Ovary (tissue), 3 donors: ENCODE measurements at regions not wholly inside any gene's neighbourhood (a gene's known extent, or its start where the extent isn't known, plus 50 kb on each side); places are given as distances from the start of the nearest gene placed in this dataset.

ENCODE experiments used
- EP300 ChIP-seq: sonication (generic); formaldehyde crosslinking; IDR thresholded peaks from one replicate; pipeline ENCODE4 v1.6.1; 2017; ENCODE audit warnings: antibody characterized with exemption
- TF ChIP-seq, protein P1 (sequence below), 3 donors: fragments of 450-650 bp in 2 of 3; fragments of 200-600 bp in 1 of 3; IDR thresholded peaks; one replicate each; pipeline versions ENCODE4 v1.5.1 to v1.8.0; 2016 to 2022; ENCODE audit warnings: antibody characterized with exemption in 3 of 3, mild to moderate bottlenecking in 1 of 3
- donor health status: DM: no; HTN: no; CAD: no.

DNA sequence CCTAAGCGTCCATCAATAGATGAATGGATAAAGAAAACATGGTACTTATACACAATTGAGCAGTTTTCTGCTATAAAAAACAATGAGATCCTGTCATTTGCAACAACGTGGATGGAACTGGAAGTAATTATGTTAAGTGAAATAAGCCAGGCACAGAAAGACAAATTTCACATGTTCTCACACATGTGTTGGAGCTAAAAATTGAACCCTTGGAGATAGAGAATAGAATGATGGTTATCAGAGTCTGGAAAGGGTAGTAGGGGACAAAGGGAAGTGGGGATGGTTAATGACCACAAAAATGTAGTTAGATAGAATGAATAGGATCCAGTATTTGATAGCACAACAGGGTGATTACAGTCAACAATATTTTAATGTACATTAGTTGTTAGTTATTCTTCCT, 1033.5 kb downstream of the HACE1 start:
- TF ChIP-seq, protein P1, sequence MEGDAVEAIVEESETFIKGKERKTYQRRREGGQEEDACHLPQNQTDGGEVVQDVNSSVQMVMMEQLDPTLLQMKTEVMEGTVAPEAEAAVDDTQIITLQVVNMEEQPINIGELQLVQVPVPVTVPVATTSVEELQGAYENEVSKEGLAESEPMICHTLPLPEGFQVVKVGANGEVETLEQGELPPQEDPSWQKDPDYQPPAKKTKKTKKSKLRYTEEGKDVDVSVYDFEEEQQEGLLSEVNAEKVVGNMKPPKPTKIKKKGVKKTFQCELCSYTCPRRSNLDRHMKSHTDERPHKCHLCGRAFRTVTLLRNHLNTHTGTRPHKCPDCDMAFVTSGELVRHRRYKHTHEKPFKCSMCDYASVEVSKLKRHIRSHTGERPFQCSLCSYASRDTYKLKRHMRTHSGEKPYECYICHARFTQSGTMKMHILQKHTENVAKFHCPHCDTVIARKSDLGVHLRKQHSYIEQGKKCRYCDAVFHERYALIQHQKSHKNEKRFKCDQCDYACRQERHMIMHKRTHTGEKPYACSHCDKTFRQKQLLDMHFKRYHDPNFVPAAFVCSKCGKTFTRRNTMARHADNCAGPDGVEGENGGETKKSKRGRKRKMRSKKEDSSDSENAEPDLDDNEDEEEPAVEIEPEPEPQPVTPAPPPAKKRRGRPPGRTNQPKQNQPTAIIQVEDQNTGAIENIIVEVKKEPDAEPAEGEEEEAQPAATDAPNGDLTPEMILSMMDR (IDR thresholded peaks at IDR 0.05), result no peak
- TF ChIP-seq EP300, result no peak
